GM06990 (cell line): ENCODE measurements at regions not wholly inside any gene's neighbourhood (a gene's known extent, or its start where the extent isn't known, plus 50 kb on each side); places are given as distances from the start of the nearest gene placed in this dataset.
"Not testable (repeated sequence)": the region's sequence is repeated elsewhere in the genome, so short reads cannot be mapped to it uniquely, and the experiment has no call there.

Experiments used
- DNase-seq: peaks from one replicate; pipeline ENCODE4 v3.0.0-alpha.2; 2011; ENCODE audit not compliant: insufficient read length; ENCODE audit errors: extremely low read depth
- H3K27me3 ChIP-seq: replicated peaks from 2 replicates; pipeline ENCODE4 v1.6.0; 2011; ENCODE audit warnings: low read length; ENCODE audit not compliant: control insufficient read depth, insufficient read depth
- H3K36me3 ChIP-seq: 2 replicates; pipeline ENCODE4 v1.5.1; 2011; ENCODE audit warnings: low read length; ENCODE audit not compliant: control insufficient read depth, insufficient read depth
- H3K4me3 ChIP-seq: replicated peaks from 2 replicates; pipeline ENCODE4 v1.5.1; 2011; ENCODE audit warnings: low read depth, mild to moderate bottlenecking, control low read depth, low read length
- TF ChIP-seq, protein P1 (sequence below): IDR thresholded peaks from 2 replicates; pipeline ENCODE4 v1.5.1; 2011; ENCODE audit warnings: low read length, control low read depth, mild to moderate bottlenecking, inconsistent platforms; ENCODE audit not compliant: insufficient read depth, poor library complexity, severe bottlenecking

DNA sequence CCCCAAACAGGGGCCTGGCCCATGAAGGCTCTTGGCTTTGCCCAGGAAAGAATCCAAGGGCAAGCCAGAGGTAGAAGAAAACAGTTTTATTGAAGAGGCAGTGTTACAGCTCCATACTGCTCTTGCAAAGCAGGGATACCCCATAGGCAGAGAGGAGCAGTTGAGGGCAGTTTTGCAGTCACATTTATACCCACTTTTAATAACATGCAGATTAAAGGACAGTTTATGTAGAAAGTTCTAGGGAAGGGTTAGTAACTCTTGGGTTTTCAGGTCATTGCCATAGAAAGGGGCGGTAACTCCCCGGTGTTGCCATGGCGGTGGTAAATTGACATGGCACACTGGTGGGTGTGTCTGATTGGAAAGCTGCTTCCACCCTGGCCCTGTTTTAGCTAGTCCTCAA is 80.5 kb upstream of the GNAZ start:
- Histone ChIP-seq H3K4me3 (no peak overlapping the region), H3K36me3 (no peaks in the 10 kb centered on the region), H3K27me3 (no peaks in the 10 kb centered on the region; the same call in 1 of the 2 replicates)
- DNase-seq: no peak
- TF ChIP-seq, protein P1, sequence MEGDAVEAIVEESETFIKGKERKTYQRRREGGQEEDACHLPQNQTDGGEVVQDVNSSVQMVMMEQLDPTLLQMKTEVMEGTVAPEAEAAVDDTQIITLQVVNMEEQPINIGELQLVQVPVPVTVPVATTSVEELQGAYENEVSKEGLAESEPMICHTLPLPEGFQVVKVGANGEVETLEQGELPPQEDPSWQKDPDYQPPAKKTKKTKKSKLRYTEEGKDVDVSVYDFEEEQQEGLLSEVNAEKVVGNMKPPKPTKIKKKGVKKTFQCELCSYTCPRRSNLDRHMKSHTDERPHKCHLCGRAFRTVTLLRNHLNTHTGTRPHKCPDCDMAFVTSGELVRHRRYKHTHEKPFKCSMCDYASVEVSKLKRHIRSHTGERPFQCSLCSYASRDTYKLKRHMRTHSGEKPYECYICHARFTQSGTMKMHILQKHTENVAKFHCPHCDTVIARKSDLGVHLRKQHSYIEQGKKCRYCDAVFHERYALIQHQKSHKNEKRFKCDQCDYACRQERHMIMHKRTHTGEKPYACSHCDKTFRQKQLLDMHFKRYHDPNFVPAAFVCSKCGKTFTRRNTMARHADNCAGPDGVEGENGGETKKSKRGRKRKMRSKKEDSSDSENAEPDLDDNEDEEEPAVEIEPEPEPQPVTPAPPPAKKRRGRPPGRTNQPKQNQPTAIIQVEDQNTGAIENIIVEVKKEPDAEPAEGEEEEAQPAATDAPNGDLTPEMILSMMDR: no peak

GRCh38 chr22:22990711-22991505 is 79.4 kb upstream of the GNAZ start:
- not testable (repeated sequence) for H3K4me3 ChIP-seq, H3K27me3 ChIP-seq, H3K36me3 ChIP-seq, DNase-seq

GRCh38 chr22:22992474-22992873 is 77.8 kb upstream of the GNAZ start:
- no peak overlapping the region for H3K4me3 ChIP-seq
- no peaks in the 10 kb centered on the region for H3K36me3 ChIP-seq
- no peak for DNase-seq
- H3K27me3 ChIP-seq: no peaks in the 10 kb centered on the region
- TF ChIP-seq, protein P1: no peak

DNA sequence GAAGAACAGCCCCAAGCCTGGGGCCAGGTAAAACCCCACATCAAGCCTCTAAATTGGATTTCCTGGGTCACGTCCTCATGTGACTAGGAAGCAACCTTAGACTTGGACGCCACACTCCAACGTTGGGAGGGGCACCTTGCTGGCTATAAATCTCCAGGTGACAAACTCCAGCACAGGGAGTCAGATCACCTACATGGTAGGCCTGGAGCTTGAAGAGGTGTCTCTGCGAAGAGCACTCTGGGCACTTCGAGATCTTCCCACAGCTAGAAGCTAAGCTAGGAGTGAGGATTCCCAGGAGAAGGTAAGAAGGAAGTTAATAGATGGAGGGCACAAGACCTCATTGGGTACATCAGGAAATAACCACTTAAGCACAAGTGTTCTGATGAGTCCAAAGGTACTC is 77.1 kb upstream of the GNAZ start:
- no peak overlapping the region for H3K4me3 ChIP-seq
- H3K27me3 ChIP-seq: no peaks in the 10 kb centered on the region
- no peak for DNase-seq
- no peaks in the 10 kb centered on the region for H3K36me3 ChIP-seq
- TF ChIP-seq, protein P1: no peak

DNA sequence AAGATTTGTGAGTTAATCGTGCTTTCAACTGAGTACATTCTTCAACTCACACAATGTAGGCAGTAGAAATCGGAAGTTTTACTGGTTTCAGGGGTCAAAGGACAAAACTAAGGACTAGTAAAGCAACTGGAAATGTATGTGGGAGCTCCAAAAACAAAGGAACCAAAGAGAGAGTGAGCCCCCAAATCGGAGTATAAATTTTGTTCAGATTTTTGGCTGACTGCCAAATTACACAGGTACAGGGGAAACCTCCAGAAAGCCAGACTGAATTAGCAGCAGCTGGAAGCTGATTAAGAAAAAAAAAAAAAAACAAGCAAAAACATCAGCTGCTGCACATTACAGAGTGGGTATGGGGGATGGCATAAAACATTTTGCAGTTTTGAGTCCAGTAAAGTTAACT is 75.2 kb upstream of the GNAZ start:
- no peak for DNase-seq
- TF ChIP-seq, protein P1: no peak
- no peaks in the 10 kb centered on the region for H3K36me3 ChIP-seq
- H3K27me3 ChIP-seq: no peaks in the 10 kb centered on the region
- no peak overlapping the region for H3K4me3 ChIP-seq

- Histone ChIP-seq H3K4me3 (no peak overlapping the region), H3K27me3 (no peaks in the 10 kb centered on the region), H3K36me3 (no peaks in the 10 kb centered on the region)
- no peak for DNase-seq
- TF ChIP-seq, protein P1: no peak
Measured at GRCh38 chr22:22996511-22997261, 73.6 kb upstream of the GNAZ start.
